ENCODE measurements at regions not wholly inside any gene's neighbourhood (a gene's known extent, or its start where the extent isn't known, plus 50 kb on each side); places are given as distances from the start of the nearest gene placed in this dataset.
"Not testable (repeated sequence)": the region's sequence is repeated elsewhere in the genome, so short reads cannot be mapped to it uniquely, and the experiment has no call there.

- DNase-seq = no peak
Measured at GRCh38 chr22:49522582-49523373, 304.9 kb downstream of the BRD1 start.

- DNase-seq = no peak
Measured at GRCh38 chr22:49521787-49522224, 305.9 kb downstream of the BRD1 start.

DNA sequence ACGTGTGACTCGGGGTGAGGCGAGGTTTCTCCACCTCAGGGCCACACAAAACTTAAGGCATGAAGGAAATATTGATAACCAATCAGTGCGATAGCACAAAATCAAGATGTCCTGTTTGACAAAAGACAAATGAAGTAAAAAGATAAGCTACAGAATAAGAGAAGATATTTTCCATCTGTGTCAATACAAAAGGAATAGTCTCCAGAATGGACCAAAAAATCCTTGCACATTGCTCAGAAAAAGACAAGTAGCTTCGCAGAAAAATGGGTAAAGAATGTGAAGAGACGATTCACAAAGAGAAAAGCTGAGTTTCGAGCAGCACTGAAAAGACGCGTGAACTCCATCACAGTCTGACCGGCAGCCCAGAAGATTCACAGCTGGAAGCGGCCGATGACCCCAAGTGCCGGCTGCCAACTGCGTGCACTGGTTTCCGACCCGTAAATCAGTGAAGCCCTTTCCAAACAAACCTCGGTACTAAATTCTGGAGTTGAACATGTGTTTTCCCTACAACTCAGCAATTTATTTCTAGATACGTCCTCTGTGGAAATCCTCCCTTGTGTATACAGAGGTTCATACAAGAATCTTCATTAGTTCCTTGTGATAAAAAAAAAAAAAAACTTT lies 308.4 kb downstream of the BRD1 start:
- DNase-seq = no peak

GRCh38 chr22:49518436-49518970 lies 309.2 kb downstream of the BRD1 start:
- DNase-seq = no peak

DNA sequence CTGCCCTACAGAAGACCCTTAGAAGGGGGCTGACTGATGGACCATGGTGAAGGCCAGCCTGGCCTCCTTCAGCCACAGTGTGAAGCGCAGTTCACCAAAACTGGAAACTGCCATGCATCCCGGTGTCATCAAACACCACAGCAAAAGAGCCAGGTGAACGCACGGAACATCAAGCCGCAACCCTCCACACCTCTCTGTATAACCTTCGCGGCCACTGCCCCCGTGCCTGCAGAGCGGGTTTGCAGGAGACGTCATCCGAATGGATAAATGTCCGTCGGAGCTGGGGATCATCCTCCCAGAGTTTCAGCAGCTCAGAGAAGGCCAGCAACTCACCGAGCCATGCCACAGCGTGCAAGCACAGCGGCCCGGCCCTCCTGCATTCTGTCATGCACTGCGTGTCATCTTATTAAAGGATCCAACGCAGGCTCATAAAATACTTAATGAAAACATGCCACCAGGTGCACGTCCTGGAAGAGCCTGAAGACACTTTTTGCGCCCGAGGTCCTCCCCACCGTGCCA lies 309.9 kb downstream of the BRD1 start:
- no peak for DNase-seq

GRCh38 chr22:49517211-49517610 lies 310.5 kb downstream of the BRD1 start:
- DNase-seq = no peak

DNA sequence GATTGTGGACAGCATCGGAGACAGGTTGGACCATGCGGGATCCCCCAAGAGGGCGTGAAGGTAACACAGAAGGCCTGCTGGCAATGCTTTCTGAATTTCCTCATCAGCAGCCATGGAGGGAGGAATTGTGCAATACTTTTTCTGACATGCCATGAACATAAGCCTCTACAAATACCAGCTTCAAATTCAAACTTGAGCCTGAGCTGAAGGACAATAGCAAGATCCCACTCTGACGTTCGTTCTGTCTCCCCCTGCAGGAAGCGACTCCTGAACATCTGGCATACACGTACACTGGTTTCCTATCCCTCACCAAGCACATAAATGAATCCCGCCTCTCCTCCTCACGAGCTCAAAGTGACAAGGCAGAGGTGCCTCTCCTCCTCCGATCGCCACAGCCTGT lies 312.2 kb downstream of the BRD1 start:
- DNase-seq = no peak

- DNase-seq = no peak
Measured at GRCh38 chr22:49514641-49515040, 313.0 kb downstream of the BRD1 start.

- DNase-seq = no peak
Measured at GRCh38 chr22:49514211-49514610, 313.5 kb downstream of the BRD1 start.

GRCh38 chr22:49513358-49513851 lies 314.3 kb downstream of the BRD1 start:
- no peak for DNase-seq

DNA sequence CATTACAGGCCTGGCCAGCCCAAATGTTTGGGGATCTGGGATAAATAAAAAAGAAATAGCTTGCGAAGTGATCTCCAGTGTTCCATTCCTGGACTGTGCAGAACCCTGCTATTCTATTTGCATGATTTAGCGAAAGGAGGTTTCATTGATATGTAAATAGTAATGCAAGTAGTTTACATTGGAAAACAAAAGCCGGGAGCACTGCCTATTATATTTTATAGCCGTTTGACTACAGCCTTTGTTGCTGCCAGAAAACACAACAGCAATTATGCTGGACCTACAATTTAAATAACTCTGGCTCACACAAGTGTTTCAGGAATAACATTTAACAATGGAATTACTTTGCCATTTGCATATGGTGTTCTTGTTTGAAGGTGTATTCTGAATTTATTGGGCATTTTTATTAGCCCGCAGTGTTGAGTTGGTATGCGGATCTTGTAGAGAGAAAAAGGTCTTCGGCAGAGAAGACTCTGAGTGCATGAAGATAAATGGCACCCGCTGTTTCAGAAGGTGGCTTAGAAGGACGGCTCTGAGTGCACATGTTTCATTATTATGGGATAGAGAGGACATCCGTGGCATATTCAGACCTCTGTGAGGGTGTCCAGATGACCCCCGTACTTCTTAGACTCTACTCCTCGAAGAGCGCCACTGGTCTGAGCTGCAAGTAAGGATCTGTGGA lies 315.0 kb downstream of the BRD1 start:
- DNase-seq = no peak

- not testable (repeated sequence) for DNase-seq
Measured at GRCh38 chr22:49511393-49512189, 316.1 kb downstream of the BRD1 start.

- DNase-seq = no peak
Measured at GRCh38 chr22:49510718-49511117, 317.0 kb downstream of the BRD1 start.

- no peak for DNase-seq
Measured at GRCh38 chr22:49509016-49509415, 318.7 kb downstream of the BRD1 start.

DNA sequence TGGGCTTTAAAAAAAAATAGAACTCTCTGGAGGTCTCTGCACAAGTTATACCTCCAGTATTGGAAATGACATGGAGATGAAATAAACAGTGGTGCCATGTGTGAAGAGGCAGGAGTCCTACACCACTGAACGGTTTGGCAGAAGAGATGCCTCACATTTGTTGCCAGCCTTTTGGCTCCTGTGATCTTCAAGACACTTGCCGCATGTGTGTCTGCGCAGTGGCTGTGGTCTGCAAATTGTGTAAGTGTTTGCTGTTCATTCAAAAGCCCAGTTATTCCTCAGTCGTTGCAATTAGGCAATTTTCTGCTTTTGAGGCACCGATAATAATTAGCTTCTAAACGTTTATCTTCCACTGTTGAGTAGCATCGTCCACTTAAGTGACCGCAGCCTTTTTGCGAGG lies 319.1 kb downstream of the BRD1 start:
- no peak for DNase-seq

- DNase-seq = no peak
Measured at GRCh38 chr22:49507607-49508292, 319.9 kb downstream of the BRD1 start.

- no peak for DNase-seq
Measured at GRCh38 chr22:49506010-49506400, 321.7 kb downstream of the BRD1 start.

- DNase-seq = no peak
Measured at GRCh38 chr22:49505337-49506009, 322.2 kb downstream of the BRD1 start.

GRCh38 chr22:49503896-49504521 lies 323.7 kb downstream of the BRD1 start:
- no peak for DNase-seq

- DNase-seq = no peak
Measured at GRCh38 chr22:49503321-49503720, 324.4 kb downstream of the BRD1 start.
